ENCODE measurements at regions not wholly inside any gene's neighbourhood (a gene's known extent, or its start where the extent isn't known, plus 50 kb on each side); places are given as distances from the start of the nearest gene placed in this dataset.

- H3K27me3 ChIP-seq: no peaks in the 10 kb centered on the region
- intact Hi-C loops (cut with DNase I): no loop called here
- H3K36me3 ChIP-seq (replicated peaks in 1 of 2): no peaks in the 10 kb centered on the region
- no peaks in the 10 kb centered on the region for H3K4me1 ChIP-seq (replicated peaks in 1 of 2)
- no peak overlapping the region for H3K27ac ChIP-seq
- DNase-seq: no peak
- no peaks in the 10 kb centered on the region for H3K9me3 ChIP-seq (replicated peaks in 1 of 3)
- TF ChIP-seq POLR2A (IDR thresholded peaks at IDR 0.05): no peak
- no peak for TF ChIP-seq CTCF (IDR thresholded peaks at IDR 0.05)
- H3K4me3 ChIP-seq: no peak overlapping the region
- 71 to 89% (median 77%) methylated on average over 4 to 6 of the region's 6 CpGs for WGBS, 4 donors
These were observed 582.9 kb downstream of the INSC start for GRCh38 chr11:15697437-15698236.

GRCh38 chr11:15698855-15699254 is 584.1 kb downstream of the INSC start:
- Histone ChIP-seq H3K4me3 (no peak overlapping the region), H3K27ac (no peak overlapping the region), H3K27me3 (no peaks in the 10 kb centered on the region), H3K36me3 (replicated peaks in 1 of 2) (no peaks in the 10 kb centered on the region), H3K9me3 (replicated peaks in 1 of 3) (no peaks in the 10 kb centered on the region), H3K4me1 (replicated peaks in 1 of 2) (no peaks in the 10 kb centered on the region)
- no peak for DNase-seq
- 87 to 94% (median 91%) methylated on average over 2 to 3 of the region's 3 CpGs for WGBS, 4 donors
- intact Hi-C loops (cut with DNase I): no loop called here
- no peak for TF ChIP-seq POLR2A (IDR thresholded peaks at IDR 0.05)

GRCh38 chr11:15699978-15700377 is 585.3 kb downstream of the INSC start:
- Histone ChIP-seq H3K27me3 (no peaks in the 10 kb centered on the region), H3K9me3 (replicated peaks in 1 of 3) (no peaks in the 10 kb centered on the region), H3K4me3 (no peak overlapping the region), H3K4me1 (replicated peaks in 1 of 2) (no peaks in the 10 kb centered on the region), H3K27ac (no peak overlapping the region), H3K36me3 (replicated peaks in 1 of 2) (no peaks in the 10 kb centered on the region)
- DNase-seq: no peak
- intact Hi-C loops (cut with DNase I): no loop called here
- WGBS, 4 donors: 81 to 88% (median 84%) methylated on average over 3 of the region's 3 CpGs
- TF ChIP-seq POLR2A (IDR thresholded peaks at IDR 0.05): no peak

- 91 to 97% (median 95%) methylated on average over 3 of the region's 3 CpGs for WGBS, 4 donors
These were observed 585.7 kb downstream of the INSC start for GRCh38 chr11:15700456-15700855.

GRCh38 chr11:15704064-15704463 is 589.3 kb downstream of the INSC start:
- H3K9me3 ChIP-seq (replicated peaks in 1 of 3): no peaks in the 10 kb centered on the region
- TF ChIP-seq POLR2A (IDR thresholded peaks at IDR 0.05): no peak
- no peak for TF ChIP-seq CTCF (IDR thresholded peaks at IDR 0.05)
- H3K27me3 ChIP-seq: no peaks in the 10 kb centered on the region
- H3K4me3 ChIP-seq: no peak overlapping the region
- no peak for DNase-seq
- no peaks in the 10 kb centered on the region for H3K4me1 ChIP-seq (replicated peaks in 1 of 2)
- no peaks in the 10 kb centered on the region for H3K36me3 ChIP-seq (replicated peaks in 1 of 2)
- intact Hi-C loops (cut with DNase I): no loop called here
- WGBS, 4 donors: 92 to 100% (median 96%) methylated on average over 1 of the region's 1 CpG
- no peak overlapping the region for H3K27ac ChIP-seq

More at GRCh38 chr11:15700456-15700855, 585.7 kb downstream of the INSC start:
- H3K36me3 ChIP-seq (replicated peaks in 1 of 2): no peaks in the 10 kb centered on the region
- TF ChIP-seq POLR2A (IDR thresholded peaks at IDR 0.05) (no peak), CTCF (IDR thresholded peaks at IDR 0.05) (no peak)
- H3K27me3 ChIP-seq: no peaks in the 10 kb centered on the region
- intact Hi-C loops (cut with DNase I): no loop called here
- H3K4me1 ChIP-seq (replicated peaks in 1 of 2): no peaks in the 10 kb centered on the region
- H3K9me3 ChIP-seq (replicated peaks in 1 of 3): no peaks in the 10 kb centered on the region
- no peak for DNase-seq
- H3K27ac ChIP-seq: no peak overlapping the region
- no peak overlapping the region for H3K4me3 ChIP-seq
